ENCODE measurements at regions not wholly inside any gene's neighbourhood (a gene's known extent, or its start where the extent isn't known, plus 50 kb on each side); places are given as distances from the start of the nearest gene placed in this dataset.

DNA sequence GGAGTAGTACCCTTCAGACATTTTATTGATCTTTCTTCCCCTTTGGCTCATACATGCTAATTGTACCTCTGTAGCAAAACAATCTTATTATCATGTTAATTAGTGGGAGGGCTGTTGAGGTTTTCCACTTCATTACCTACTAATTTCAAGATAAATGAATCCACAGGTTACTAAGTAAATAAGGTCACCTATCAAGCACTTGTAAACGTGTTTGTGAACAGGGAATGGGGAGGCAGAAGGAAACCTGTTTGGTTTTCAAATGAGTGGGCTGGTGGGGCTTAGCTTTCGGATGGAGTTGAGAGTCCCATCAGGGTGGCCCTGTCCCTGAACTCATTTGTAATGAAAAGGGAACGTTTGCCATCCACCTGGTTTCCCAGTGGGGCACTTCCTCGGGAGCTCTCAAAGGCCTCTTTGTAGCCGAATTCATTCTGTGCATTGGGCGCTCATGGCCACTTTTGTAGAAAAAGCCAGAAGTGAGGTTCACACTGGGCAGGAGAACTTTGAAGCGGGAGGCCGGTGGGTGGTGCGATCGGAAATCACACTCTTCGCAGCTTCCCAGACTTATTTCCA lies 419.8 kb upstream of the NR2F2 start:
- no peak for DNase-seq (ENCODE audit: low spot score in 2 of 2)
- no peaks in the 10 kb centered on the region for H3K27me3 ChIP-seq
- TF ChIP-seq POLR2A (IDR thresholded peaks at IDR 0.05) (no peak), EP300 (IDR thresholded peaks at IDR 0.05) (no peak), POLR2AphosphoS5 (IDR thresholded peaks at IDR 0.05) (no peak)
- TF ChIP-seq, protein P1, sequence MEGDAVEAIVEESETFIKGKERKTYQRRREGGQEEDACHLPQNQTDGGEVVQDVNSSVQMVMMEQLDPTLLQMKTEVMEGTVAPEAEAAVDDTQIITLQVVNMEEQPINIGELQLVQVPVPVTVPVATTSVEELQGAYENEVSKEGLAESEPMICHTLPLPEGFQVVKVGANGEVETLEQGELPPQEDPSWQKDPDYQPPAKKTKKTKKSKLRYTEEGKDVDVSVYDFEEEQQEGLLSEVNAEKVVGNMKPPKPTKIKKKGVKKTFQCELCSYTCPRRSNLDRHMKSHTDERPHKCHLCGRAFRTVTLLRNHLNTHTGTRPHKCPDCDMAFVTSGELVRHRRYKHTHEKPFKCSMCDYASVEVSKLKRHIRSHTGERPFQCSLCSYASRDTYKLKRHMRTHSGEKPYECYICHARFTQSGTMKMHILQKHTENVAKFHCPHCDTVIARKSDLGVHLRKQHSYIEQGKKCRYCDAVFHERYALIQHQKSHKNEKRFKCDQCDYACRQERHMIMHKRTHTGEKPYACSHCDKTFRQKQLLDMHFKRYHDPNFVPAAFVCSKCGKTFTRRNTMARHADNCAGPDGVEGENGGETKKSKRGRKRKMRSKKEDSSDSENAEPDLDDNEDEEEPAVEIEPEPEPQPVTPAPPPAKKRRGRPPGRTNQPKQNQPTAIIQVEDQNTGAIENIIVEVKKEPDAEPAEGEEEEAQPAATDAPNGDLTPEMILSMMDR (IDR thresholded peaks at IDR 0.05) = no peak
- H3K4me3 ChIP-seq = no peak overlapping the region
- H3K9me3 ChIP-seq = no peaks in the 10 kb centered on the region
- no peaks in the 10 kb centered on the region for H3K36me3 ChIP-seq
- no peaks in the 10 kb centered on the region for H3K4me1 ChIP-seq
- H3K27ac ChIP-seq = no peak overlapping the region
- 83% methylated on average over 11 of the region's 11 CpGs for WGBS

DNA sequence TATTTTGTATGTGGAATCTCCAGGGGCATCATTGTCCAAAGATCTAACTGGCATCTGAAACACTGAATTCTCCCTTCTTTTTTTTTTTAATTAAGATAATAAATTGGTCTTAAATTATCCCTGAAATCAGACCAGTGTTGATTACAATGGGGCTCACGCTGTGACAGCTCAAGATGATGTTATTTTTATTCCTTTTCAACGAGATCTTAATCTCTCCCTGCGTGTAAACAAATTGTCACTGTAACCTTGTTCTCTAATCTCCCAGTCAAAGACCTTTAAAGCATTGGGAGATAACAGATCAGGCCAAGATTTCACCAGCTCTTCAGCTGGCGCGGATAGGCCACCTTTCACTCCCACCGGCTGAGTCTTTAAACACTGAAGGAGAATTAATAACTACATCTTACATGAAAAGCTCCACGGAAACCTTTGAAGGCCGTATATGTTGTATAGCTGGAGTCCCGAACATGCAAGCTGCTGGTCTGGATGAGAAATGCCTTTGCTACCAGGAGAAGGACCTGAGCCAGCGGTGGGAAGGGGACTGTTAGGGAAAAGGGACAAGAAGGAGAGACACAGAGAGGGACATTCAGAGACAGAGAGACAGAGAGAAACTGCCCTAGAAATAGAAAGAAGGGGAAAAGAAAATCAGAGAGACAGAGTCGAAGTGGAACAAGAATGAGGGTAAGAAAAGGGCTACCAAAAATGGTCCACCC lies 418.8 kb upstream of the NR2F2 start:
- DNase-seq (ENCODE audit: low spot score in 2 of 2) = no peak
- Histone ChIP-seq H3K36me3 (no peaks in the 10 kb centered on the region), H3K27me3 (no peaks in the 10 kb centered on the region), H3K4me1 (no peaks in the 10 kb centered on the region), H3K4me3 (no peak overlapping the region), H3K27ac (no peak overlapping the region), H3K9me3 (no peaks in the 10 kb centered on the region)
- no peak for TF ChIP-seq POLR2A (IDR thresholded peaks at IDR 0.05)
- no peak for TF ChIP-seq POLR2AphosphoS5 (IDR thresholded peaks at IDR 0.05)
- TF ChIP-seq, protein P1 (IDR thresholded peaks at IDR 0.05) = no peak
- TF ChIP-seq EP300 (IDR thresholded peaks at IDR 0.05) = no peak
- 73% methylated on average over 11 of the region's 11 CpGs for WGBS

DNA sequence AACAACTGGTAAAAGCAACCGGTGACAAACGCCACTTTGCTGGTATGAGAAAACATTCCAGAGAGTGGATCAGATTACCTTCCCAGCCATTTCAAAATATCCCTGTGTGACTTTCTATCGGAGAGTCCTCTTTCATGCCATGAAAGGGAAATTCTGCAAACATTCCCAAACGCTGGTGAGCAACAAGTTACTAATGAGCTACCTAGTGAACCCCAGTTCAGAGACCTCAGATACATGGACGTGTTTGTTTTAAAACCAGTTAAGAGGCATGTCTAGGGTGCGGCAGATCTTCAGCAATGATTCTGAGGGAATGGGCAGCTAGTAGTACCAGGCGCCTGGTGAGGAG lies 418.2 kb upstream of the NR2F2 start:
- no peaks in the 10 kb centered on the region for H3K36me3 ChIP-seq
- TF ChIP-seq POLR2AphosphoS5 (IDR thresholded peaks at IDR 0.05) = no peak
- no peak for TF ChIP-seq EP300 (IDR thresholded peaks at IDR 0.05)
- TF ChIP-seq POLR2A (IDR thresholded peaks at IDR 0.05) = no peak
- TF ChIP-seq, protein P1 (IDR thresholded peaks at IDR 0.05) = no peak
- DNase-seq (ENCODE audit: low spot score in 2 of 2) = no peak
- H3K27me3 ChIP-seq = no peaks in the 10 kb centered on the region
- no peaks in the 10 kb centered on the region for H3K4me1 ChIP-seq
- H3K27ac ChIP-seq = no peak overlapping the region
- no peak overlapping the region for H3K4me3 ChIP-seq
- 80% methylated on average over 7 of the region's 7 CpGs for WGBS
- H3K9me3 ChIP-seq = no peaks in the 10 kb centered on the region

DNA sequence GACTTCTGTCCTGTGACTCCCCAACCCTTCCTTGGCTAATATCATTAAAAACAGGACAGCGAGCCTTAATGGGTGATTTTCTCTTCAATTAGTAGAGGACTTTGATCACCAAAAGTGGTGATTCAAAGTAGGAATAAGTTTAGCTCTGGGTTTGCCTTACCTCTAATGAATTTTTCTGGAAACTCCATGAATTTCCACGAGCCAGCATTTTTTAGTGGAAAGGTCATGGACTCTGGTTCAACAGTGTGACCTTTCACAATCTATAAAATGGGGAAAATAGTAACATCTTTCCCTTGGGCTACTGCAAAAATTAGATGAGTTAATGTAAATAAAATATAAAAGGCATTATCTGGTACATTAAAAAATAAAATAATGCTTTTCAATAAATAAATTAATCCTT lies 417.8 kb upstream of the NR2F2 start:
- H3K4me1 ChIP-seq = no peaks in the 10 kb centered on the region
- 79% methylated on average over 2 of the region's 2 CpGs for WGBS
- H3K4me3 ChIP-seq = no peak overlapping the region
- no peak overlapping the region for H3K27ac ChIP-seq
- no peaks in the 10 kb centered on the region for H3K27me3 ChIP-seq
- no peaks in the 10 kb centered on the region for H3K9me3 ChIP-seq
- DNase-seq (ENCODE audit: low spot score in 2 of 2) = no peak
- TF ChIP-seq POLR2AphosphoS5 (IDR thresholded peaks at IDR 0.05) (no peak), EP300 (IDR thresholded peaks at IDR 0.05) (no peak), POLR2A (IDR thresholded peaks at IDR 0.05) (no peak)
- TF ChIP-seq, protein P1 (IDR thresholded peaks at IDR 0.05) = no peak
- no peaks in the 10 kb centered on the region for H3K36me3 ChIP-seq

DNA sequence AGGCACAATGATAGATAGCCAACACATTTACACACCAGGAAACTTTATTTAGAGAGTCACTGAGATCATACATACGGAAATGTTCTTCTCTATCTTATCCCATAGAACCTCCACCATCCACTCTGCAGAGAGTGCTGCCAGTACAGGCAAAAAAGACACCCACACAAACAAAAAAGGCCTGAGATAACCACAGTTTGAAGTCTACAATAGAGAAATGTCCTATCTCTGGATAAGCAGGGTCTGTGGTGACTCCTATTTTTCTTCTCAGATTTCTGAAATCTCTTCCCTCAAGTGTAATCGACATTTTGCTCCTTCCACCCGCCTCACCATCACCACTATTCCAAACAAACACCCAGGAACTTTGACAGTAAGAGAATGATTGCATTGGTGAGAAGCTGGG lies 413.9 kb upstream of the NR2F2 start:
- TF ChIP-seq, protein P1 (IDR thresholded peaks at IDR 0.05) = no peak
- TF ChIP-seq POLR2AphosphoS5 (IDR thresholded peaks at IDR 0.05) (no peak), EP300 (IDR thresholded peaks at IDR 0.05) (no peak), POLR2A (IDR thresholded peaks at IDR 0.05) (no peak)
- no peak for DNase-seq (ENCODE audit: low spot score in 2 of 2)
- H3K4me3 ChIP-seq = no peak overlapping the region
- H3K36me3 ChIP-seq = no peaks in the 10 kb centered on the region
- no peaks in the 10 kb centered on the region for H3K4me1 ChIP-seq
- H3K27me3 ChIP-seq = no peaks in the 10 kb centered on the region
- 89% methylated on average over 3 of the region's 3 CpGs for WGBS
- no peak overlapping the region for H3K27ac ChIP-seq
- no peaks in the 10 kb centered on the region for H3K9me3 ChIP-seq

Data from suprapubic skin (tissue), 4 donors.